ENCODE measurements at regions not wholly inside any gene's neighbourhood (a gene's known extent, or its start where the extent isn't known, plus 50 kb on each side); places are given as distances from the start of the nearest gene placed in this dataset.

DNA sequence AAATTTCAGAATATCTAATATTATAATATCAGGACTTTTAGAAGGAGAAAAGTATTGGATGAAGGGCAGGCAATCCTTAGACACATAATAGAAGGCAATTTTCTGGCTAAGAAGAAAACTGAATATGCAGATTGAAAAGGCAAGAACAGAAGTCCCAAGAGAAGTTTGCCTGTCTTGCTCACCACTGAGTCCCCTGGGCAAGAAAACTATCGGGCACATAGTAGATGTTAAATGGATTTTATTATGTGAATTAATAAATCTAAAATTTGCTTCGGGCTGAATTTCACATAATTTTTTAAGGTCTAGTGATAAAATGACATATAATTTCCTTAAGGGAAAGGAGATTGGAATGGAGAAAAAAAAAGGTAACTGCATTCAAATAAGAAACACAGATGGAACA is 380.9 kb upstream of the GRM3 start:
- Histone ChIP-seq H2AFZ (ENCODE audit: low read depth, low read length) (no peak overlapping the region), H3K9me3 (ENCODE audit: insufficient read depth, low read length, severe bottlenecking) (no peaks in the 10 kb centered on the region), H3K4me2 (ENCODE audit: insufficient read depth, low read length) (no peak overlapping the region), H3K4me1 (ENCODE audit: insufficient read depth, low read length) (no peaks in the 10 kb centered on the region), H3K27me3 (ENCODE audit: insufficient read depth, low read length, poor library complexity) (no peaks in the 10 kb centered on the region), H3K36me3 (ENCODE audit: insufficient read depth, low read length) (no peaks in the 10 kb centered on the region), H3K4me3 (ENCODE audit: low read depth in 1 of 2, low read length in 2 of 2) (no peak overlapping the region), H4K20me1 (ENCODE audit: insufficient read depth, low read length) (no peaks in the 10 kb centered on the region), H3K79me2 (ENCODE audit: insufficient read depth, low read length) (no peaks in the 10 kb centered on the region), H3K9ac (ENCODE audit: low read depth, low read length) (no peak overlapping the region), H3K27ac (ENCODE audit: low read length) (no peak overlapping the region)
- no peak for TF ChIP-seq EZH2 (IDR thresholded peaks at IDR 0.05; ENCODE audit: borderline replicate concordance, low read depth, low read length, severe bottlenecking)
- TF ChIP-seq, protein P1, sequence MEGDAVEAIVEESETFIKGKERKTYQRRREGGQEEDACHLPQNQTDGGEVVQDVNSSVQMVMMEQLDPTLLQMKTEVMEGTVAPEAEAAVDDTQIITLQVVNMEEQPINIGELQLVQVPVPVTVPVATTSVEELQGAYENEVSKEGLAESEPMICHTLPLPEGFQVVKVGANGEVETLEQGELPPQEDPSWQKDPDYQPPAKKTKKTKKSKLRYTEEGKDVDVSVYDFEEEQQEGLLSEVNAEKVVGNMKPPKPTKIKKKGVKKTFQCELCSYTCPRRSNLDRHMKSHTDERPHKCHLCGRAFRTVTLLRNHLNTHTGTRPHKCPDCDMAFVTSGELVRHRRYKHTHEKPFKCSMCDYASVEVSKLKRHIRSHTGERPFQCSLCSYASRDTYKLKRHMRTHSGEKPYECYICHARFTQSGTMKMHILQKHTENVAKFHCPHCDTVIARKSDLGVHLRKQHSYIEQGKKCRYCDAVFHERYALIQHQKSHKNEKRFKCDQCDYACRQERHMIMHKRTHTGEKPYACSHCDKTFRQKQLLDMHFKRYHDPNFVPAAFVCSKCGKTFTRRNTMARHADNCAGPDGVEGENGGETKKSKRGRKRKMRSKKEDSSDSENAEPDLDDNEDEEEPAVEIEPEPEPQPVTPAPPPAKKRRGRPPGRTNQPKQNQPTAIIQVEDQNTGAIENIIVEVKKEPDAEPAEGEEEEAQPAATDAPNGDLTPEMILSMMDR (IDR thresholded peaks at IDR 0.05; ENCODE audit: borderline replicate concordance, extremely low read depth, low read length, poor library complexity, severe bottlenecking), result no peak
- ATAC-seq (ENCODE audit: insufficient read depth, low read depth) (no peak), DNase-seq (no peak)

- H3K4me1 ChIP-seq (ENCODE audit: insufficient read depth, low read length), result no peaks in the 10 kb centered on the region
- H3K79me2 ChIP-seq (ENCODE audit: insufficient read depth, low read length), result no peaks in the 10 kb centered on the region
- H4K20me1 ChIP-seq (ENCODE audit: insufficient read depth, low read length), result no peaks in the 10 kb centered on the region
- TF ChIP-seq EZH2 (IDR thresholded peaks at IDR 0.05; ENCODE audit: borderline replicate concordance, low read depth, low read length, severe bottlenecking), result no peak
- TF ChIP-seq, protein P1 (IDR thresholded peaks at IDR 0.05; ENCODE audit: borderline replicate concordance, extremely low read depth, low read length, poor library complexity, severe bottlenecking), result no peak
- H3K4me3 ChIP-seq (ENCODE audit: low read depth in 1 of 2, low read length in 2 of 2), result no peak overlapping the region
- H3K9me3 ChIP-seq (ENCODE audit: insufficient read depth, low read length, severe bottlenecking), result no peaks in the 10 kb centered on the region
- H3K36me3 ChIP-seq (ENCODE audit: insufficient read depth, low read length), result no peaks in the 10 kb centered on the region
- DNase-seq, result no peak
- no peaks in the 10 kb centered on the region for H3K27me3 ChIP-seq (ENCODE audit: insufficient read depth, low read length, poor library complexity)
- ATAC-seq (ENCODE audit: insufficient read depth, low read depth), result no peak
- no peak overlapping the region for H3K27ac ChIP-seq (ENCODE audit: low read length)
- no peak overlapping the region for H3K9ac ChIP-seq (ENCODE audit: low read depth, low read length)
- no peak overlapping the region for H3K4me2 ChIP-seq (ENCODE audit: insufficient read depth, low read length)
- no peak overlapping the region for H2AFZ ChIP-seq (ENCODE audit: low read depth, low read length)
These were observed 385.8 kb upstream of the GRM3 start for GRCh38 chr7:86257894-86258293.

DNA sequence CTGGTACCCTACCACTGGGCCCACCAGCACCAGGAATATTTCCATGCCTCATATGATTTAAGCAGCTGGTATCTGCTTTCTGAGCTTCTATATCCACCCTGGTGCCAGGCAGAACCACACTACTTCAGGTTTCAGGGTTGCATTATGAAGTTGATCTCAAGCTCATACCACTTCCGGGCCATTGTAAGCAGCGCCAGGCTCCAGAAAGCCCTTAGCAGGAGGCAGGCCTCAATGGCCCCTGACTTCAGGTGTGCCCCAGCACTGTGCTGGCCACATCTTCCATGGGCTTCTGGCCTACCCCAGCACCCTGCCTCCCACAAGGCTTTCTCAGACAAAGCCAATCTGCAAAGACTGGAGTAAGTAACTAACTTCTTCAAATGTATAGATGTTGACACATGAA is 391.3 kb upstream of the GRM3 start:
- Histone ChIP-seq H3K4me3 (ENCODE audit: low read depth in 1 of 2, low read length in 2 of 2) (no peak overlapping the region), H3K27me3 (ENCODE audit: insufficient read depth, low read length, poor library complexity) (no peaks in the 10 kb centered on the region), H3K9ac (ENCODE audit: low read depth, low read length) (no peak overlapping the region), H3K4me1 (ENCODE audit: insufficient read depth, low read length) (no peaks in the 10 kb centered on the region), H4K20me1 (ENCODE audit: insufficient read depth, low read length) (no peaks in the 10 kb centered on the region), H3K79me2 (ENCODE audit: insufficient read depth, low read length) (no peaks in the 10 kb centered on the region), H3K27ac (ENCODE audit: low read length) (no peak overlapping the region), H3K36me3 (ENCODE audit: insufficient read depth, low read length) (no peaks in the 10 kb centered on the region), H3K4me2 (ENCODE audit: insufficient read depth, low read length) (no peak overlapping the region), H3K9me3 (ENCODE audit: insufficient read depth, low read length, severe bottlenecking) (no peaks in the 10 kb centered on the region), H2AFZ (ENCODE audit: low read depth, low read length) (no peak overlapping the region)
- DNase-seq, result no peak
- no peak for TF ChIP-seq EZH2 (IDR thresholded peaks at IDR 0.05; ENCODE audit: borderline replicate concordance, low read depth, low read length, severe bottlenecking)
- TF ChIP-seq, protein P1 (IDR thresholded peaks at IDR 0.05; ENCODE audit: borderline replicate concordance, extremely low read depth, low read length, poor library complexity, severe bottlenecking), result no peak
- ATAC-seq (ENCODE audit: insufficient read depth, low read depth), result no peak

- Histone ChIP-seq H3K79me2 (ENCODE audit: insufficient read depth, low read length) (no peaks in the 10 kb centered on the region), H3K4me2 (ENCODE audit: insufficient read depth, low read length) (no peak overlapping the region), H3K36me3 (ENCODE audit: insufficient read depth, low read length) (no peaks in the 10 kb centered on the region), H3K4me3 (ENCODE audit: low read depth in 1 of 2, low read length in 2 of 2) (no peak overlapping the region), H2AFZ (ENCODE audit: low read depth, low read length) (no peak overlapping the region), H3K27me3 (ENCODE audit: insufficient read depth, low read length, poor library complexity) (no peaks in the 10 kb centered on the region), H3K4me1 (ENCODE audit: insufficient read depth, low read length) (no peaks in the 10 kb centered on the region), H4K20me1 (ENCODE audit: insufficient read depth, low read length) (no peaks in the 10 kb centered on the region), H3K27ac (ENCODE audit: low read length) (no peak overlapping the region), H3K9me3 (ENCODE audit: insufficient read depth, low read length, severe bottlenecking) (no peaks in the 10 kb centered on the region), H3K9ac (ENCODE audit: low read depth, low read length) (no peak overlapping the region)
- TF ChIP-seq, protein P1 (IDR thresholded peaks at IDR 0.05; ENCODE audit: borderline replicate concordance, extremely low read depth, low read length, poor library complexity, severe bottlenecking), result no peak
- DNase-seq, result no peak
- no peak for ATAC-seq (ENCODE audit: insufficient read depth, low read depth)
These were observed 394.7 kb upstream of the GRM3 start for GRCh38 chr7:86248977-86249376.
